ENCODE measurements at regions not wholly inside any gene's neighbourhood (a gene's known extent, or its start where the extent isn't known, plus 50 kb on each side); places are given as distances from the start of the nearest gene placed in this dataset.

DNA sequence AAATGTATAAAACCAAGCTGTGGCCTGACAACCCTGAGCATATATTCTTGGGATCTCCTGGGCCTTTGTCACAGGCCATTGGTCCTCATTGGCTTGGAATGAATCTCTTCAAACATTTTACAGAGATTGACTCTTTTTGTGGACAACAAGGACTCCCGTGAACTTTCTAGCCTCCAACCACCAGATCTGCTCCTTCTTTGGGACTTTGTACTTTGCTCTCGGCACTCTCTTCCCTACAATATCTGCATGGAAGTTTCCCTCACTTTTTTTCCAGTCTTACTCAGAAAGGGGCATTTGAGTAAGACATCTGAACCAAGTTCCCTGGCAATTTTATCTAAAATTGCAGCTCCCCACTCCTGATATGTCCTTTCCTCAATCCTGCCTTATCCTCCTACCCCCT lies 158.8 kb downstream of the PHLDA1 start:
- ATAC-seq (no peak), DNase-seq (ENCODE audit: low spot score) (no peak)
- Mint-ChIP-seq H3K9me3 (peaks cover 22% of the 10 kb centered on the region), H3K27me3 (ENCODE audit: low read depth) (no peaks in the 10 kb centered on the region), H3K4me3 (no peak overlapping the region), H3K27ac (no peak overlapping the region), H3K36me3 (peaks cover 2% of the 10 kb centered on the region; the same call in 1 of the 2 replicates), H3K4me1 (peaks cover 21% of the 10 kb centered on the region)
- CTCF ChIA-PET, result no interaction called here
- POLR2A ChIA-PET, result no interaction called here
- TF ChIP-seq, protein P1, sequence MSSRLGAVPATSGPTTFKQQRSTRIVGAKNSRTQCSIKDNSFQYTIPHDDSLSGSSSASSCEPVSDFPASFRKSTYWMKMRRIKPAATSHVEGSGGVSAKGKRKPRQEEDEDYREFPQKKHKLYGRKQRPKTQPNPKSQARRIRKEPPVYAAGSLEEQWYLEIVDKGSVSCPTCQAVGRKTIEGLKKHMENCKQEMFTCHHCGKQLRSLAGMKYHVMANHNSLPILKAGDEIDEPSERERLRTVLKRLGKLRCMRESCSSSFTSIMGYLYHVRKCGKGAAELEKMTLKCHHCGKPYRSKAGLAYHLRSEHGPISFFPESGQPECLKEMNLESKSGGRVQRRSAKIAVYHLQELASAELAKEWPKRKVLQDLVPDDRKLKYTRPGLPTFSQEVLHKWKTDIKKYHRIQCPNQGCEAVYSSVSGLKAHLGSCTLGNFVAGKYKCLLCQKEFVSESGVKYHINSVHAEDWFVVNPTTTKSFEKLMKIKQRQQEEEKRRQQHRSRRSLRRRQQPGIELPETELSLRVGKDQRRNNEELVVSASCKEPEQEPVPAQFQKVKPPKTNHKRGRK (CRISPR knock-in tag; IDR thresholded peaks at IDR 0.05; ENCODE audit: borderline replicate concordance), result no peak
- TF ChIP-seq GABPB1 (CRISPR knock-in tag; IDR thresholded peaks at IDR 0.05), result no peak

GRCh38 chr12:75870878-75871277 lies 160.7 kb downstream of the PHLDA1 start:
- Mint-ChIP-seq H3K27me3 (ENCODE audit: low read depth) (no peaks in the 10 kb centered on the region; the same call in 1 of the 2 replicates), H3K4me1 (peaks cover 8% of the 10 kb centered on the region), H3K9me3 (peaks cover 28% of the 10 kb centered on the region), H3K4me3 (no peak overlapping the region), H3K27ac (no peak overlapping the region), H3K36me3 (peaks cover 2% of the 10 kb centered on the region; the same call in 1 of the 2 replicates)
- DNase-seq (ENCODE audit: low spot score), result no peak
- no peak for ATAC-seq
- TF ChIP-seq MYBL2 (CRISPR knock-in tag; IDR thresholded peaks at IDR 0.05) (no peak), GRHL2 (CRISPR knock-in tag; IDR thresholded peaks at IDR 0.05; ENCODE audit: insufficient replicate concordance, severe bottlenecking) (no peak)
- TF ChIP-seq, protein P2, sequence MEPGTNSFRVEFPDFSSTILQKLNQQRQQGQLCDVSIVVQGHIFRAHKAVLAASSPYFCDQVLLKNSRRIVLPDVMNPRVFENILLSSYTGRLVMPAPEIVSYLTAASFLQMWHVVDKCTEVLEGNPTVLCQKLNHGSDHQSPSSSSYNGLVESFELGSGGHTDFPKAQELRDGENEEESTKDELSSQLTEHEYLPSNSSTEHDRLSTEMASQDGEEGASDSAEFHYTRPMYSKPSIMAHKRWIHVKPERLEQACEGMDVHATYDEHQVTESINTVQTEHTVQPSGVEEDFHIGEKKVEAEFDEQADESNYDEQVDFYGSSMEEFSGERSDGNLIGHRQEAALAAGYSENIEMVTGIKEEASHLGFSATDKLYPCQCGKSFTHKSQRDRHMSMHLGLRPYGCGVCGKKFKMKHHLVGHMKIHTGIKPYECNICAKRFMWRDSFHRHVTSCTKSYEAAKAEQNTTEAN (CRISPR knock-in tag; IDR thresholded peaks at IDR 0.05), result no peak
- POLR2A ChIA-PET, result no interaction called here
- CTCF ChIA-PET, result no interaction called here

GRCh38 chr12:75868501-75868900 lies 163.1 kb downstream of the PHLDA1 start:
- ATAC-seq, result no peak
- H3K9me3 Mint-ChIP-seq, result peaks cover 22% of the 10 kb centered on the region
- ChIA-PET POLR2A (no interaction called here), CTCF (no interaction called here)
- no peak overlapping the region for H3K4me3 Mint-ChIP-seq
- peaks cover 8% of the 10 kb centered on the region for H3K4me1 Mint-ChIP-seq
- peaks cover 2% of the 10 kb centered on the region; the same call in 1 of the 2 replicates for H3K36me3 Mint-ChIP-seq
- TF ChIP-seq SMAD3 (CRISPR knock-in tag; IDR thresholded peaks at IDR 0.05; ENCODE audit: borderline replicate concordance), result no peak
- TF ChIP-seq ZNF425 (CRISPR knock-in tag; conservative IDR thresholded peaks at IDR 0.05), result no peak
- TF ChIP-seq, protein P3, sequence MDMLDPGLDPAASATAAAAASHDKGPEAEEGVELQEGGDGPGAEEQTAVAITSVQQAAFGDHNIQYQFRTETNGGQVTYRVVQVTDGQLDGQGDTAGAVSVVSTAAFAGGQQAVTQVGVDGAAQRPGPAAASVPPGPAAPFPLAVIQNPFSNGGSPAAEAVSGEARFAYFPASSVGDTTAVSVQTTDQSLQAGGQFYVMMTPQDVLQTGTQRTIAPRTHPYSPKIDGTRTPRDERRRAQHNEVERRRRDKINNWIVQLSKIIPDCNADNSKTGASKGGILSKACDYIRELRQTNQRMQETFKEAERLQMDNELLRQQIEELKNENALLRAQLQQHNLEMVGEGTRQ (CRISPR knock-in tag; IDR thresholded peaks at IDR 0.05), result no peak
- TF ChIP-seq TEAD1 (CRISPR knock-in tag; IDR thresholded peaks at IDR 0.05), result no peak
- TF ChIP-seq, protein P4, sequence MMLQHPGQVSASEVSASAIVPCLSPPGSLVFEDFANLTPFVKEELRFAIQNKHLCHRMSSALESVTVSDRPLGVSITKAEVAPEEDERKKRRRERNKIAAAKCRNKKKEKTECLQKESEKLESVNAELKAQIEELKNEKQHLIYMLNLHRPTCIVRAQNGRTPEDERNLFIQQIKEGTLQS (CRISPR knock-in tag; conservative IDR thresholded peaks at IDR 0.05), result no peak
- TF ChIP-seq KAT7 (CRISPR knock-in tag; IDR thresholded peaks at IDR 0.05; ENCODE audit: borderline replicate concordance), result no peak
- TF ChIP-seq, protein P5, sequence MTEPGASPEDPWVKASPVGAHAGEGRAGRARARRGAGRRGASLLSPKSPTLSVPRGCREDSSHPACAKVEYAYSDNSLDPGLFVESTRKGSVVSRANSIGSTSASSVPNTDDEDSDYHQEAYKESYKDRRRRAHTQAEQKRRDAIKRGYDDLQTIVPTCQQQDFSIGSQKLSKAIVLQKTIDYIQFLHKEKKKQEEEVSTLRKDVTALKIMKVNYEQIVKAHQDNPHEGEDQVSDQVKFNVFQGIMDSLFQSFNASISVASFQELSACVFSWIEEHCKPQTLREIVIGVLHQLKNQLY (CRISPR knock-in tag; IDR thresholded peaks at IDR 0.05), result no peak
- TF ChIP-seq JAZF1 (CRISPR knock-in tag; IDR thresholded peaks at IDR 0.05), result no peak
- TF ChIP-seq, protein P6, sequence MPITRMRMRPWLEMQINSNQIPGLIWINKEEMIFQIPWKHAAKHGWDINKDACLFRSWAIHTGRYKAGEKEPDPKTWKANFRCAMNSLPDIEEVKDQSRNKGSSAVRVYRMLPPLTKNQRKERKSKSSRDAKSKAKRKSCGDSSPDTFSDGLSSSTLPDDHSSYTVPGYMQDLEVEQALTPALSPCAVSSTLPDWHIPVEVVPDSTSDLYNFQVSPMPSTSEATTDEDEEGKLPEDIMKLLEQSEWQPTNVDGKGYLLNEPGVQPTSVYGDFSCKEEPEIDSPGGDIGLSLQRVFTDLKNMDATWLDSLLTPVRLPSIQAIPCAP (CRISPR knock-in tag; IDR thresholded peaks at IDR 0.05), result no peak
- no peak for TF ChIP-seq GTF2I (CRISPR knock-in tag; conservative IDR thresholded peaks at IDR 0.05)
- TF ChIP-seq ZNF317 (CRISPR knock-in tag; IDR thresholded peaks at IDR 0.05; ENCODE audit: borderline replicate concordance, low read depth), result no peak
- TF ChIP-seq HMGXB4 (CRISPR knock-in tag; IDR thresholded peaks at IDR 0.05), result no peak
- TF ChIP-seq ZNF671 (CRISPR knock-in tag; IDR thresholded peaks at IDR 0.05), result no peak
- TF ChIP-seq ZBTB21 (CRISPR knock-in tag; IDR thresholded peaks at IDR 0.05; ENCODE audit: borderline replicate concordance), result no peak
- TF ChIP-seq MYBL2 (CRISPR knock-in tag; IDR thresholded peaks at IDR 0.05), result no peak
- TF ChIP-seq ATF1 (CRISPR knock-in tag; IDR thresholded peaks at IDR 0.05), result no peak
- no peak for TF ChIP-seq E2F1 (CRISPR knock-in tag; IDR thresholded peaks at IDR 0.05)
- no peak for DNase-seq (ENCODE audit: low spot score)
- no peak overlapping the region for H3K27ac Mint-ChIP-seq
- H3K27me3 Mint-ChIP-seq (ENCODE audit: low read depth), result no peaks in the 10 kb centered on the region; the same call in 1 of the 2 replicates

Measured in WTC11 (cell line).